ENCODE measurements at regions not wholly inside any gene's neighbourhood (a gene's known extent, or its start where the extent isn't known, plus 50 kb on each side); places are given as distances from the start of the nearest gene placed in this dataset.
"Not testable (repeated sequence)": the region's sequence is repeated elsewhere in the genome, so short reads cannot be mapped to it uniquely, and the experiment has no call there.

GRCh38 chr10:44253769-44254462 lies 131.0 kb downstream of the CXCL12 start:
- ChIA-PET CTCF (interaction anchor here (2.1 kb wide), 1 partner anchor 564 kb away, joined by 9 read pairs; no protein-coding TSS in a partner anchor), POLR2A (no interaction called here)
- Histone ChIP-seq H3K9me2 (no peaks in the 10 kb centered on the region), H3K9me3 (no peaks in the 10 kb centered on the region), H3K4me1 (ENCODE audit: control insufficient read depth in 1 of 2, insufficient read depth in 2 of 2, low read depth in 1 of 2, low read length in 1 of 2) (peaks cover 0 to 11% of the 10 kb centered on the region in 2 experiments; a peak in 1 of 4 replicates), H3K79me2 (ENCODE audit: insufficient read depth) (no peaks in the 10 kb centered on the region), H3K9ac (no peak overlapping the region), H3K4me2 (no peak overlapping the region), H2AFZ (ENCODE audit: low read depth) (no peak overlapping the region), H4K20me1 (ENCODE audit: insufficient read depth) (no peaks in the 10 kb centered on the region), H3K36me3 (replicated peaks in 1 of 2; ENCODE audit: control insufficient read depth in 1 of 2, insufficient read depth in 2 of 2, low read length in 1 of 2) (no peaks in the 10 kb centered on the region), H3F3A (replicated peaks; ENCODE audit: insufficient read depth) (no peaks in the 10 kb centered on the region), H3K4me3 (ENCODE audit: low read depth in 2 of 2, low read length in 1 of 2) (no peak overlapping the region), H3K27ac (ENCODE audit: low read depth in 2 of 2, low read length in 1 of 2) (no peak overlapping the region), H3K27me3 (ENCODE audit: insufficient read depth) (no peaks in the 10 kb centered on the region)
- no peak for TF ChIP-seq EP300 (IDR thresholded peaks at IDR 0.05; ENCODE audit: borderline replicate concordance in 1 of 2, low read depth in 1 of 2, low read length in 1 of 2)
- no peak for TF ChIP-seq JUND (IDR thresholded peaks at IDR 0.05)
- no peak for TF ChIP-seq ELF1 (IDR thresholded peaks at IDR 0.05)
- TF ChIP-seq, protein P1, sequence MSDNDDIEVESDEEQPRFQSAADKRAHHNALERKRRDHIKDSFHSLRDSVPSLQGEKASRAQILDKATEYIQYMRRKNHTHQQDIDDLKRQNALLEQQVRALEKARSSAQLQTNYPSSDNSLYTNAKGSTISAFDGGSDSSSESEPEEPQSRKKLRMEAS (IDR thresholded peaks at IDR 0.05; ENCODE audit: low read depth), result no peak
- TF ChIP-seq GATA2 (CRISPR knock-in tag; IDR thresholded peaks at IDR 0.05), result no peak
- 11% methylated on average over 5 of the region's 5 CpGs for WGBS (ENCODE audit: low lambda C conversion rate)
- DNase-seq, result no peak

DNA sequence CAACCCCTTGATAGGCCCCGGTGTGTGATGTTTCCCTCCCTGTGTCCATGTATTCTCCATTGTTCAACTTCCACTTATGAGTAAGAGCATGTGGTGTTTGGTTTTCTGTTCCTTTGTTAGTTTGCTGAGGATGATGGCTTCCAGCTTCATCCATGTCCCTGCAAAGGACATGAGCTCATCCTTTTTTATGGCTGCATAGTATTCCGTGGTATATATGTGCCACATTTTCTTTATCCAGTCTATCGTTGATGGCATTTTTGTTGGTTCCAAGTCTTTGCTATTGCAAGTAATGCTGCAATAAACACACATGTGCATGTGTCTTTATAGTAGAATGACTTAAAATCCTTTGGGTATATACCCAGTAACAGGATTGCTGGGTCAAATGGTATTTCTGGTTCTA lies 132.3 kb downstream of the CXCL12 start:
- CTCF ChIA-PET, result not testable (repeated sequence)

GRCh38 chr10:44249933-44250332 lies 135.0 kb downstream of the CXCL12 start:
- WGBS (ENCODE audit: low lambda C conversion rate), result 41% methylated on average over 6 of the region's 7 CpGs
- H3K4me3 ChIP-seq (ENCODE audit: low read depth in 2 of 2, low read length in 1 of 2); H2AFZ ChIP-seq (ENCODE audit: low read depth); H3K79me2 ChIP-seq (ENCODE audit: insufficient read depth); H3K36me3 ChIP-seq (replicated peaks in 1 of 2; ENCODE audit: control insufficient read depth in 1 of 2, insufficient read depth in 2 of 2, low read length in 1 of 2); H3K27ac ChIP-seq (ENCODE audit: low read depth in 2 of 2, low read length in 1 of 2); H3K9ac ChIP-seq; H3F3A ChIP-seq (replicated peaks; ENCODE audit: insufficient read depth); H3K9me2 ChIP-seq; DNase-seq; POLR2A ChIA-PET; H3K4me1 ChIP-seq (ENCODE audit: control insufficient read depth in 1 of 2, insufficient read depth in 2 of 2, low read depth in 1 of 2, low read length in 1 of 2); H3K9me3 ChIP-seq; H3K4me2 ChIP-seq; H3K27me3 ChIP-seq (ENCODE audit: insufficient read depth); H4K20me1 ChIP-seq (ENCODE audit: insufficient read depth): not testable (repeated sequence)
- CTCF ChIA-PET, result interaction anchor here (1.1 kb wide), 1 partner anchor 10 kb away, joined by 3 read pairs; no protein-coding TSS in a partner anchor

More for the DNA sequence above, 132.3 kb downstream of the CXCL12 start:
- H2AFZ ChIP-seq (ENCODE audit: low read depth); H3K27me3 ChIP-seq (ENCODE audit: insufficient read depth); H3K36me3 ChIP-seq (replicated peaks in 1 of 2; ENCODE audit: control insufficient read depth in 1 of 2, insufficient read depth in 2 of 2, low read length in 1 of 2); H3K79me2 ChIP-seq (ENCODE audit: insufficient read depth); H3F3A ChIP-seq (replicated peaks; ENCODE audit: insufficient read depth); H3K9me2 ChIP-seq; H4K20me1 ChIP-seq (ENCODE audit: insufficient read depth); H3K27ac ChIP-seq (ENCODE audit: low read depth in 2 of 2, low read length in 1 of 2); H3K4me1 ChIP-seq (ENCODE audit: control insufficient read depth in 1 of 2, insufficient read depth in 2 of 2, low read depth in 1 of 2, low read length in 1 of 2); H3K9me3 ChIP-seq; POLR2A ChIA-PET; H3K4me3 ChIP-seq (ENCODE audit: low read depth in 2 of 2, low read length in 1 of 2); H3K4me2 ChIP-seq; DNase-seq; H3K9ac ChIP-seq: not testable (repeated sequence)
- 45% methylated on average over 3 of the region's 3 CpGs for WGBS (ENCODE audit: low lambda C conversion rate)

GRCh38 chr10:44249490-44249889 lies 135.4 kb downstream of the CXCL12 start:
- H3F3A ChIP-seq (replicated peaks; ENCODE audit: insufficient read depth), result no peaks in the 10 kb centered on the region
- no peak overlapping the region for H3K27ac ChIP-seq (ENCODE audit: low read depth in 2 of 2, low read length in 1 of 2)
- ChIA-PET CTCF (interaction anchor here (1.1 kb wide), 1 partner anchor 9 kb away, joined by 3 read pairs; no protein-coding TSS in a partner anchor), POLR2A (no interaction called here)
- H3K27me3 ChIP-seq (ENCODE audit: insufficient read depth), result no peaks in the 10 kb centered on the region
- 43% methylated on average over 10 of the region's 11 CpGs for WGBS (ENCODE audit: low lambda C conversion rate)
- H3K9me2 ChIP-seq, result no peaks in the 10 kb centered on the region
- H2AFZ ChIP-seq (ENCODE audit: low read depth), result no peak overlapping the region
- peaks cover 0 to 6% of the 10 kb centered on the region in 2 experiments; a peak in 1 of 4 replicates for H3K4me1 ChIP-seq (ENCODE audit: control insufficient read depth in 1 of 2, insufficient read depth in 2 of 2, low read depth in 1 of 2, low read length in 1 of 2)
- no peak for DNase-seq
- H3K79me2 ChIP-seq (ENCODE audit: insufficient read depth), result no peaks in the 10 kb centered on the region
- no peaks in the 10 kb centered on the region for H4K20me1 ChIP-seq (ENCODE audit: insufficient read depth)
- H3K9ac ChIP-seq, result no peak overlapping the region
- no peaks in the 10 kb centered on the region for H3K36me3 ChIP-seq (replicated peaks in 1 of 2; ENCODE audit: control insufficient read depth in 1 of 2, insufficient read depth in 2 of 2, low read length in 1 of 2)
- H3K4me3 ChIP-seq (ENCODE audit: low read depth in 2 of 2, low read length in 1 of 2), result no peak overlapping the region
- no peaks in the 10 kb centered on the region for H3K9me3 ChIP-seq
- H3K4me2 ChIP-seq, result no peak overlapping the region
- TF ChIP-seq CHD2 (IDR thresholded peaks at IDR 0.05; ENCODE audit: low read length, partially characterized antibody), result no peak
- TF ChIP-seq REST (IDR thresholded peaks at IDR 0.05; ENCODE audit: low read depth, low read length), result no peak
- no peak for TF ChIP-seq FOSL2 (IDR thresholded peaks at IDR 0.05; ENCODE audit: borderline replicate concordance, low read depth)
- TF ChIP-seq POLR2AphosphoS5 (IDR thresholded peaks at IDR 0.05; ENCODE audit: low read depth, low read length), result no peak
- TF ChIP-seq, protein P2, sequence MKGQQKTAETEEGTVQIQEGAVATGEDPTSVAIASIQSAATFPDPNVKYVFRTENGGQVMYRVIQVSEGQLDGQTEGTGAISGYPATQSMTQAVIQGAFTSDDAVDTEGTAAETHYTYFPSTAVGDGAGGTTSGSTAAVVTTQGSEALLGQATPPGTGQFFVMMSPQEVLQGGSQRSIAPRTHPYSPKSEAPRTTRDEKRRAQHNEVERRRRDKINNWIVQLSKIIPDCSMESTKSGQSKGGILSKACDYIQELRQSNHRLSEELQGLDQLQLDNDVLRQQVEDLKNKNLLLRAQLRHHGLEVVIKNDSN (IDR thresholded peaks at IDR 0.05; ENCODE audit: borderline replicate concordance, low read depth), result no peak
- no peak for TF ChIP-seq FOXJ3 (CRISPR knock-in tag; IDR thresholded peaks at IDR 0.05)
- no peak for TF ChIP-seq RCOR1 (IDR thresholded peaks at IDR 0.05; ENCODE audit: low read length)
